ENCODE measurements at regions not wholly inside any gene's neighbourhood (a gene's known extent, or its start where the extent isn't known, plus 50 kb on each side); places are given as distances from the start of the nearest gene placed in this dataset.

DNA sequence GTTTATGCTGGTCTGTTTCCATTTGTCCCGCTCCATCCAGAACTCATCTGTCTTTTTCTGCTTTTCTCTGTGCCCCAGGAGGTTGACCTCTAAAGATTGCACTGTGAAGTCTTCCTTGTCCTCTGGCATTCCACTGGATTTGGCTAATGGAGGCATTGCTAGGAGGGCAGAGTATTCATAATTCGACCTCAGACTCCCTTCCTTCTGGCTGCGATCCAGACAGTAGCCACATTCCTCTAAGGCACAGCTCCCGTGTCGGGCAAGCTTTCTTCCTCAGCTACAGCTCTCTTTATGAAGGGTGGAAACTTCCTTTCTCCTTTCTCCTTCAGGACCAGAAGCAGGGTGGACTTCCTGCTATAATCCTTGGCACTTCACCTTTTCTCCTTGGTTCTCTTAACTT, 175.9 kb downstream of the BAMBI start:
- H2AFZ ChIP-seq (ENCODE audit: insufficient read depth, low read depth, low read length, poor library complexity, severe bottlenecking), result no peak overlapping the region
- intact Hi-C loops (cut with micrococcal nuclease), result no loop called here
- H3K27ac ChIP-seq (ENCODE audit: low read depth in 1 of 2, low read length in 2 of 2), result no peak overlapping the region
- H3K9me3 ChIP-seq (replicated peaks in 1 of 2; ENCODE audit: control insufficient read depth in 1 of 2, insufficient read depth in 1 of 2, low read length in 2 of 2), result peaks cover 0 to 9% of the 10 kb centered on the region in 2 donors
- Mint-ChIP-seq H3K27me3 (ENCODE audit: low read depth in 3 of 3) (peaks cover 5 to 10% (median 6%) of the 10 kb centered on the region in 3 donors), H3K9me3 (peaks cover 10 to 19% (median 13%) of the 10 kb centered on the region in 7 donors), H3K36me3 (no peaks in the 10 kb centered on the region), H3K4me3 (no peak overlapping the region), H3K27ac (no peak overlapping the region), H3K4me1 (no peaks in the 10 kb centered on the region)
- WGBS (ENCODE audit: insufficient coverage), result 71% methylated on average over 4 of the region's 5 CpGs
- H3K4me1 ChIP-seq (ENCODE audit: control insufficient read depth in 1 of 2, insufficient read depth in 2 of 2, low read length in 2 of 2), result no peaks in the 10 kb centered on the region
- H3K4me3 ChIP-seq (replicated peaks in 1 of 3; ENCODE audit: low read depth in 2 of 3, low read length in 3 of 3), result no peak overlapping the region
- no peaks in the 10 kb centered on the region for H3K79me2 ChIP-seq (ENCODE audit: insufficient read depth, low read length)
- no peak for DNase-seq
- H4K20me1 ChIP-seq (ENCODE audit: insufficient read depth, low read length), result no peaks in the 10 kb centered on the region
- TF ChIP-seq, protein P1, sequence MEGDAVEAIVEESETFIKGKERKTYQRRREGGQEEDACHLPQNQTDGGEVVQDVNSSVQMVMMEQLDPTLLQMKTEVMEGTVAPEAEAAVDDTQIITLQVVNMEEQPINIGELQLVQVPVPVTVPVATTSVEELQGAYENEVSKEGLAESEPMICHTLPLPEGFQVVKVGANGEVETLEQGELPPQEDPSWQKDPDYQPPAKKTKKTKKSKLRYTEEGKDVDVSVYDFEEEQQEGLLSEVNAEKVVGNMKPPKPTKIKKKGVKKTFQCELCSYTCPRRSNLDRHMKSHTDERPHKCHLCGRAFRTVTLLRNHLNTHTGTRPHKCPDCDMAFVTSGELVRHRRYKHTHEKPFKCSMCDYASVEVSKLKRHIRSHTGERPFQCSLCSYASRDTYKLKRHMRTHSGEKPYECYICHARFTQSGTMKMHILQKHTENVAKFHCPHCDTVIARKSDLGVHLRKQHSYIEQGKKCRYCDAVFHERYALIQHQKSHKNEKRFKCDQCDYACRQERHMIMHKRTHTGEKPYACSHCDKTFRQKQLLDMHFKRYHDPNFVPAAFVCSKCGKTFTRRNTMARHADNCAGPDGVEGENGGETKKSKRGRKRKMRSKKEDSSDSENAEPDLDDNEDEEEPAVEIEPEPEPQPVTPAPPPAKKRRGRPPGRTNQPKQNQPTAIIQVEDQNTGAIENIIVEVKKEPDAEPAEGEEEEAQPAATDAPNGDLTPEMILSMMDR (IDR thresholded peaks at IDR 0.05), result no peak
- no peaks in the 10 kb centered on the region for H3K36me3 ChIP-seq (replicated peaks in 1 of 2; ENCODE audit: control insufficient read depth in 1 of 2, insufficient read depth in 2 of 2, low read length in 2 of 2)
- no peak overlapping the region for H3K4me2 ChIP-seq (replicated peaks; ENCODE audit: extremely low read depth, low read length, poor library complexity, severe bottlenecking)
- no peaks in the 10 kb centered on the region for H3K27me3 ChIP-seq (ENCODE audit: control insufficient read depth in 2 of 2, insufficient read depth in 2 of 2, low read length in 2 of 2)
- no peak overlapping the region for H3K9ac ChIP-seq (ENCODE audit: insufficient read depth, low read length, poor library complexity, severe bottlenecking)

- no peak overlapping the region for H3K27ac Mint-ChIP-seq
- no peak overlapping the region for H3K27ac ChIP-seq (ENCODE audit: low read depth in 1 of 2, low read length in 2 of 2)
- no peak overlapping the region for H3K4me2 ChIP-seq (replicated peaks; ENCODE audit: extremely low read depth, low read length, poor library complexity, severe bottlenecking)
- no peaks in the 10 kb centered on the region for H3K4me1 ChIP-seq (ENCODE audit: control insufficient read depth in 1 of 2, insufficient read depth in 2 of 2, low read length in 2 of 2)
- intact Hi-C loops (cut with micrococcal nuclease), result no loop called here
- no peak overlapping the region for H3K4me3 ChIP-seq (replicated peaks in 1 of 3; ENCODE audit: low read depth in 2 of 3, low read length in 3 of 3)
- peaks cover 2 to 13% (median 4%) of the 10 kb centered on the region in 3 donors for H3K27me3 Mint-ChIP-seq (ENCODE audit: low read depth in 3 of 3)
- 95% methylated on average over 2 of the region's 2 CpGs for WGBS (ENCODE audit: insufficient coverage)
- no peaks in the 10 kb centered on the region for H3K79me2 ChIP-seq (ENCODE audit: insufficient read depth, low read length)
- no peaks in the 10 kb centered on the region for H4K20me1 ChIP-seq (ENCODE audit: insufficient read depth, low read length)
- H3K36me3 Mint-ChIP-seq, result no peaks in the 10 kb centered on the region
- peaks cover 10 to 22% (median 15%) of the 10 kb centered on the region in 7 donors for H3K9me3 Mint-ChIP-seq
- DNase-seq, result no peak
- H3K4me1 Mint-ChIP-seq, result no peaks in the 10 kb centered on the region
- H3K4me3 Mint-ChIP-seq, result no peak overlapping the region
- H3K36me3 ChIP-seq (replicated peaks in 1 of 2; ENCODE audit: control insufficient read depth in 1 of 2, insufficient read depth in 2 of 2, low read length in 2 of 2), result no peaks in the 10 kb centered on the region
- H3K9me3 ChIP-seq (replicated peaks in 1 of 2; ENCODE audit: control insufficient read depth in 1 of 2, insufficient read depth in 1 of 2, low read length in 2 of 2), result peaks cover 0 to 9% of the 10 kb centered on the region in 2 donors
- TF ChIP-seq, protein P1 (IDR thresholded peaks at IDR 0.05), result no peak
- no peak overlapping the region for H2AFZ ChIP-seq (ENCODE audit: insufficient read depth, low read depth, low read length, poor library complexity, severe bottlenecking)
- no peak overlapping the region for H3K9ac ChIP-seq (ENCODE audit: insufficient read depth, low read length, poor library complexity, severe bottlenecking)
- H3K27me3 ChIP-seq (ENCODE audit: control insufficient read depth in 2 of 2, insufficient read depth in 2 of 2, low read length in 2 of 2), result no peaks in the 10 kb centered on the region
Observed at GRCh38 chr10:28857164-28857563, 179.8 kb downstream of the BAMBI start.
